OCI-LY7 (cell line): ENCODE measurements at regions not wholly inside any gene's neighbourhood (a gene's known extent, or its start where the extent isn't known, plus 50 kb on each side); places are given as distances from the start of the nearest gene placed in this dataset.

Experiments used
- BruUV-seq: library from RNA; stranded (reverse); fragments of 400-500 nt; replicated peaks from 2 replicates; lab custom pipeline; 2021; lab: Mats Ljungman, UMichigan
- CTCF ChIA-PET: fragments of 300-600 bp; sonication (Branson Sonifier 250); formaldehyde crosslinking; loops from one replicate; lab custom pipeline; 2022; ENCODE audit warnings: antibody characterized with exemption; ENCODE audit not compliant: unreplicated experiment; lab: Charles Lee
- POLR2A ChIA-PET: fragments of 300-600 bp; sonication (Branson Sonifier 250); formaldehyde crosslinking; loops from one replicate; lab custom pipeline; 2022; ENCODE audit warnings: antibody characterized with exemption; lab: Charles Lee
- DNase-seq: peaks from one replicate; pipeline ENCODE4 v3.0.0-alpha.2; 2015; ENCODE audit warnings: low spot score
- H2AFZ ChIP-seq: fragments of 200-600 bp; sonication (generic), shearing (Covaris generic); 2 replicates; pipeline ENCODE4 v1.6.1; 2014; ENCODE audit warnings: mild to moderate bottlenecking, antibody characterized with exemption, low read length, moderate library complexity
- H3K27ac ChIP-seq: fragments of 200-600 bp; sonication (generic); 2 replicates; pipeline ENCODE4 v1.5.1; 2014; ENCODE audit warnings: mixed run types, low read depth, mild to moderate bottlenecking, moderate library complexity, low read length, inconsistent platforms; ENCODE audit not compliant: poor library complexity, severe bottlenecking
- H3K36me3 ChIP-seq: fragments of 200-600 bp; sonication (generic); 2 replicates; pipeline ENCODE4 v1.6.1; 2014; ENCODE audit warnings: mild to moderate bottlenecking, antibody characterized with exemption, low read length, moderate library complexity, mixed read lengths; ENCODE audit not compliant: insufficient read depth
- H3K4me1 ChIP-seq: fragments of 200-600 bp; sonication (generic); 2 replicates; pipeline ENCODE4 v1.5.1; 2014; ENCODE audit warnings: mild to moderate bottlenecking, low read length; ENCODE audit not compliant: insufficient read depth, poor library complexity, severe bottlenecking
- H3K4me2 ChIP-seq: fragments of 200-600 bp; sonication (generic); 2 replicates; pipeline ENCODE4 v1.6.1; 2014; ENCODE audit warnings: mild to moderate bottlenecking, low read length
- H3K4me3 ChIP-seq: fragments of 200-600 bp; sonication (generic); 2 replicates; pipeline ENCODE4 v1.5.1; 2014; ENCODE audit warnings: mild to moderate bottlenecking, low read depth, low read length; ENCODE audit not compliant: poor library complexity, severe bottlenecking
- H3K79me2 ChIP-seq: fragments of 200-600 bp; sonication (generic); 2 replicates; pipeline ENCODE4 v1.6.1; 2016; ENCODE audit warnings: low read depth, mild to moderate bottlenecking, low read length, moderate library complexity, mixed read lengths; ENCODE audit not compliant: insufficient read depth
- H3K9me2 ChIP-seq: fragments of 200-600 bp; sonication (generic); 2 replicates; pipeline ENCODE4 v1.6.1; 2016; ENCODE audit warnings: mild to moderate bottlenecking, low read length, mixed read lengths; ENCODE audit not compliant: insufficient read depth
- H3K9me3 ChIP-seq: fragments of 200-600 bp; sonication (generic); 2 replicates; pipeline ENCODE4 v1.6.1; 2014; ENCODE audit warnings: mild to moderate bottlenecking, mixed run types, low read length, mixed read lengths
- H4K20me1 ChIP-seq: fragments of 200-600 bp; sonication (generic); 2 replicates; pipeline ENCODE4 v1.6.1; 2014; ENCODE audit warnings: mild to moderate bottlenecking, antibody characterized with exemption, low read length, moderate library complexity, mixed read lengths; ENCODE audit not compliant: insufficient read depth
- EZH2phosphoT487 ChIP-seq: fragments of 200-600 bp; sonication (generic); IDR thresholded peaks from 2 replicates; pipeline ENCODE4 v1.6.1; 2018; ENCODE audit warnings: low read depth, borderline replicate concordance, mild to moderate bottlenecking, mixed run types, antibody characterized with exemption, low read length, moderate library complexity, mixed read lengths
- intact Hi-C: fragments of 100-400 bp; cut with micrococcal nuclease; formaldehyde crosslinking; loops from one replicate; pipeline ENCODE4 v1.10.0; 2022; ENCODE audit not compliant: unreplicated experiment
- TF ChIP-seq, protein P1 (sequence below): fragments of 200-600 bp; sonication (generic); conservative IDR thresholded peaks from 2 replicates; pipeline ENCODE4 v1.5.1; 2014; ENCODE audit warnings: mild to moderate bottlenecking, antibody characterized with exemption, low read length, moderate library complexity, mixed read lengths

DNA sequence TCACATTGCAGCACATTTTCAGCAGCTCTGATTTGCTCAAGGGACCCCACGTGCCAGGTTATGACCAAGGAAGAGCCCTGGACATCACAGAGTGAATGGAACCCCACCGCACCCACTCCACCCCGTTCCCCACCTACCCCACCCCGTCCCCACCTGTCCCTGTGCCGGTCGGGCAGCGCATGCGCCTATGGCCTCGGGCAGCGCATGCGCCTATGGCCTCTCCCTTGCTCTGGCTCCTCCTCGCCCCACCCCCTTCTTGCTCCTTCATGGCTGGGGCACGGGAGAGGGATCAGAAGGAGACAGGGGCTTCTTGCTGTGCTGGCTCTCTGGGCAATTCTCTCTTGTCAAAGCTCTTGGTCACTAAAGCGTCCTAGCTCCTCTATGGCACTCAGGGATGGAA lies 371.8 kb upstream of the HS6ST1 start:
- ChIA-PET CTCF (no interaction called here), POLR2A (no interaction called here)
- no peak for TF ChIP-seq EZH2phosphoT487
- TF ChIP-seq, protein P1, sequence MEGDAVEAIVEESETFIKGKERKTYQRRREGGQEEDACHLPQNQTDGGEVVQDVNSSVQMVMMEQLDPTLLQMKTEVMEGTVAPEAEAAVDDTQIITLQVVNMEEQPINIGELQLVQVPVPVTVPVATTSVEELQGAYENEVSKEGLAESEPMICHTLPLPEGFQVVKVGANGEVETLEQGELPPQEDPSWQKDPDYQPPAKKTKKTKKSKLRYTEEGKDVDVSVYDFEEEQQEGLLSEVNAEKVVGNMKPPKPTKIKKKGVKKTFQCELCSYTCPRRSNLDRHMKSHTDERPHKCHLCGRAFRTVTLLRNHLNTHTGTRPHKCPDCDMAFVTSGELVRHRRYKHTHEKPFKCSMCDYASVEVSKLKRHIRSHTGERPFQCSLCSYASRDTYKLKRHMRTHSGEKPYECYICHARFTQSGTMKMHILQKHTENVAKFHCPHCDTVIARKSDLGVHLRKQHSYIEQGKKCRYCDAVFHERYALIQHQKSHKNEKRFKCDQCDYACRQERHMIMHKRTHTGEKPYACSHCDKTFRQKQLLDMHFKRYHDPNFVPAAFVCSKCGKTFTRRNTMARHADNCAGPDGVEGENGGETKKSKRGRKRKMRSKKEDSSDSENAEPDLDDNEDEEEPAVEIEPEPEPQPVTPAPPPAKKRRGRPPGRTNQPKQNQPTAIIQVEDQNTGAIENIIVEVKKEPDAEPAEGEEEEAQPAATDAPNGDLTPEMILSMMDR = no peak
- BruUV-seq = no TSS peak
- Histone ChIP-seq H3K79me2 (no peaks in the 10 kb centered on the region), H2AFZ (no peak overlapping the region), H4K20me1 (no peaks in the 10 kb centered on the region), H3K9me2 (no peaks in the 10 kb centered on the region), H3K36me3 (no peaks in the 10 kb centered on the region), H3K4me3 (no peak overlapping the region), H3K27ac (no peak overlapping the region), H3K4me2 (no peak overlapping the region), H3K9me3 (no peaks in the 10 kb centered on the region), H3K4me1 (no peaks in the 10 kb centered on the region)
- intact Hi-C loops = no loop called here
- no peak for DNase-seq

DNA sequence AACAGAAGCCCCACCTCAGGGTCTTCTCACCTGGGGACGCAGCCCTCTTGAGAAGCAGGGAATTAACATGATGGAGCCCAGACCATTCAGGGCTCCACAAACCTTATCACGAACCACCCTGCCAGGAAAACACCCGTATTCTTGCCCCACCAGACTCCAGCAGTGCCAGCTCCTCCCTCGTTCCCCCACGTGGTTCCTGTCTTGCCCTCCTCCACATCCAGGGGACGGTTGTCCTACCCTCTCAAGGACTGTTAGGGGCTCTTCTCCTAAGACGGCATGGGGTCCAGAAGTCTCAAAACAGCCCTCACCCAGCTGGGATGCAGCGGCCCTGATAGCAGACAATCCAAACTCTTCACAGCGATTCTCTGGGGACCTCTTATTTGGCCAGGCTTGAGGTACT lies 372.2 kb upstream of the HS6ST1 start:
- ChIA-PET POLR2A (no interaction called here), CTCF (no interaction called here)
- Histone ChIP-seq H3K9me2 (no peaks in the 10 kb centered on the region), H2AFZ (no peak overlapping the region), H3K36me3 (no peaks in the 10 kb centered on the region), H3K4me2 (no peak overlapping the region), H3K4me3 (no peak overlapping the region), H3K4me1 (no peaks in the 10 kb centered on the region), H3K9me3 (no peaks in the 10 kb centered on the region), H3K79me2 (no peaks in the 10 kb centered on the region), H4K20me1 (no peaks in the 10 kb centered on the region), H3K27ac (no peak overlapping the region)
- no peak for DNase-seq
- BruUV-seq = no TSS peak
- TF ChIP-seq, protein P1 = no peak
- TF ChIP-seq EZH2phosphoT487 = no peak
- intact Hi-C loops = no loop called here

GRCh38 chr2:128691526-128691925 lies 372.9 kb upstream of the HS6ST1 start:
- H2AFZ ChIP-seq = no peak overlapping the region
- no peak for DNase-seq
- H3K36me3 ChIP-seq = no peaks in the 10 kb centered on the region
- intact Hi-C loops = no loop called here
- no peaks in the 10 kb centered on the region for H3K4me1 ChIP-seq
- H3K27ac ChIP-seq = no peak overlapping the region
- ChIA-PET CTCF (no interaction called here), POLR2A (interaction anchor here (0.6 kb wide), 1 partner anchor 40 kb away, joined by 5 read pairs; no protein-coding TSS in a partner anchor)
- no peaks in the 10 kb centered on the region for H3K9me2 ChIP-seq
- TF ChIP-seq, protein P1 = no peak
- no peak for TF ChIP-seq EZH2phosphoT487
- no peaks in the 10 kb centered on the region for H3K79me2 ChIP-seq
- H4K20me1 ChIP-seq = no peaks in the 10 kb centered on the region
- no peaks in the 10 kb centered on the region for H3K9me3 ChIP-seq
- H3K4me3 ChIP-seq = no peak overlapping the region
- no peak overlapping the region for H3K4me2 ChIP-seq
- no TSS peak for BruUV-seq
